ENCODE measurements at regions not wholly inside any gene's neighbourhood (a gene's known extent, or its start where the extent isn't known, plus 50 kb on each side); places are given as distances from the start of the nearest gene placed in this dataset.
"Not testable (repeated sequence)": the region's sequence is repeated elsewhere in the genome, so short reads cannot be mapped to it uniquely, and the experiment has no call there.

DNA sequence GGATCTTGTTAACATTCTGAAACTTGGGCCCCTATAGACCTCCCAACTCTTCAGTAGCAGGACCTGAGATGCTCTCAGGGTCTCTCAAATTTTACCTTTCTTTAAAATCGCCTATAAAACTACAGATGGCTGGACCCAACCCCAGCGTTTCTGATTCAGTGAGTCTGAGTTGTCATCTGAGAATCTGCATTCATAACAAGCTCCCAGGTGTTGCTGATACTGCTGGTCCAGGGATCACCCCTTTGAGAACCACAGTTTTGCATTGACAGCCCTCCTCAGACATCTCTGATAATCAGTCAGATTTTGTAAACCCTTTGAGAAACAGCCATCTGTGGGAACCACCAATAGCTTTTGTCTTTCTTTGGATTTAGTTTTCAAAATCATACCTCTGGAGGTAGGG, 315.8 kb downstream of the CYRIA start:
- Histone ChIP-seq H3K9ac (ENCODE audit: low read length) (no peak overlapping the region), H2AFZ (ENCODE audit: low read depth, low read length, severe bottlenecking) (no peak overlapping the region), H3K27ac (ENCODE audit: low read depth, low read length) (no peak overlapping the region), H4K20me1 (ENCODE audit: low read depth, low read length) (no peaks in the 10 kb centered on the region), H3K79me2 (ENCODE audit: insufficient read depth, low read length) (no peaks in the 10 kb centered on the region), H3K27me3 (ENCODE audit: low read length) (no peaks in the 10 kb centered on the region), H3K4me2 (ENCODE audit: low read depth, low read length, poor library complexity, severe bottlenecking) (no peak overlapping the region), H3F3A (ENCODE audit: insufficient read depth) (no peaks in the 10 kb centered on the region), H3K36me3 (ENCODE audit: low read length) (no peaks in the 10 kb centered on the region), H3K4me3 (ENCODE audit: insufficient read depth, low read length, poor library complexity, severe bottlenecking) (no peak overlapping the region), H3K9me2 (replicated peaks; ENCODE audit: insufficient read depth, low read length) (no peaks in the 10 kb centered on the region), H3K9me3 (ENCODE audit: insufficient read depth, low read length) (peaks cover 7% of the 10 kb centered on the region; the same call in 1 of the 2 replicates)
- TF ChIP-seq EZH2phosphoT487 (conservative IDR thresholded peaks at IDR 0.05; ENCODE audit: low read length) = no peak
- TF ChIP-seq, protein P1, sequence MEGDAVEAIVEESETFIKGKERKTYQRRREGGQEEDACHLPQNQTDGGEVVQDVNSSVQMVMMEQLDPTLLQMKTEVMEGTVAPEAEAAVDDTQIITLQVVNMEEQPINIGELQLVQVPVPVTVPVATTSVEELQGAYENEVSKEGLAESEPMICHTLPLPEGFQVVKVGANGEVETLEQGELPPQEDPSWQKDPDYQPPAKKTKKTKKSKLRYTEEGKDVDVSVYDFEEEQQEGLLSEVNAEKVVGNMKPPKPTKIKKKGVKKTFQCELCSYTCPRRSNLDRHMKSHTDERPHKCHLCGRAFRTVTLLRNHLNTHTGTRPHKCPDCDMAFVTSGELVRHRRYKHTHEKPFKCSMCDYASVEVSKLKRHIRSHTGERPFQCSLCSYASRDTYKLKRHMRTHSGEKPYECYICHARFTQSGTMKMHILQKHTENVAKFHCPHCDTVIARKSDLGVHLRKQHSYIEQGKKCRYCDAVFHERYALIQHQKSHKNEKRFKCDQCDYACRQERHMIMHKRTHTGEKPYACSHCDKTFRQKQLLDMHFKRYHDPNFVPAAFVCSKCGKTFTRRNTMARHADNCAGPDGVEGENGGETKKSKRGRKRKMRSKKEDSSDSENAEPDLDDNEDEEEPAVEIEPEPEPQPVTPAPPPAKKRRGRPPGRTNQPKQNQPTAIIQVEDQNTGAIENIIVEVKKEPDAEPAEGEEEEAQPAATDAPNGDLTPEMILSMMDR (IDR thresholded peaks at IDR 0.05; ENCODE audit: insufficient read depth, low read length, poor library complexity, severe bottlenecking) = no peak

DNA sequence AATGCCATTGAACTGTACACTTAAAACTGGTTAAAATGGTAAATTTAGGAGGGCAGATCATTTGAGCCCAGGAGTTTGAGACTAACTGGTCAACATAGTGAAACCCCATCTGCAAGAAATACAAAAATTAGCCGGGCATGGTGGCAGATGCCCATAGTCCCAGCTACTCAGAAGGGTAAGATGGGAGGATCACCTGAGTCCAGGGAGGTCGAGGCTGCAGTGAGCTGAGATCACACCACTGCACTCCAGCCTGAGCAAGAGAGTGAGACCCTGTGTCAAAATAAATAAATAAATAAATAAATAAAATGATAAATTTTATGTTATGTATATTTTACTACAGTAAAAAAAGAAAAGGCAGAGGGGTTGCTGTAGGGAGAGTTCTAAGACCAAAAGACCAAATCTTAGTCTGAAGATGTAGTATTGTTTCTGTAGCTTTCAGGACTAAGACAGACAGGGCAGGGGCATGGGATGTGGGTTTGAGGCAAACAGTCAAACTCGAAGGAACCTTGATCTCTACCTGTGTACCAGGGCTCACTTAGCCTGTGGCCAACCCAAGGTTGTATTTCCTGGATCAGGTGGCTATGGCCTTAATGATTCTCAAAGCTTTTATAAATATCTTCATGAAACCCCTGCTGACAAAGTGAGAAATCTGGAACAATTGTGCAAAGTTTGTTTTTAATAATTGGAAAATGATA, 316.7 kb downstream of the CYRIA start:
- no peaks in the 10 kb centered on the region for H3F3A ChIP-seq (ENCODE audit: insufficient read depth)
- no peak for TF ChIP-seq EZH2phosphoT487 (conservative IDR thresholded peaks at IDR 0.05; ENCODE audit: low read length)
- TF ChIP-seq, protein P1 (IDR thresholded peaks at IDR 0.05; ENCODE audit: insufficient read depth, low read length, poor library complexity, severe bottlenecking) = no peak

DNA sequence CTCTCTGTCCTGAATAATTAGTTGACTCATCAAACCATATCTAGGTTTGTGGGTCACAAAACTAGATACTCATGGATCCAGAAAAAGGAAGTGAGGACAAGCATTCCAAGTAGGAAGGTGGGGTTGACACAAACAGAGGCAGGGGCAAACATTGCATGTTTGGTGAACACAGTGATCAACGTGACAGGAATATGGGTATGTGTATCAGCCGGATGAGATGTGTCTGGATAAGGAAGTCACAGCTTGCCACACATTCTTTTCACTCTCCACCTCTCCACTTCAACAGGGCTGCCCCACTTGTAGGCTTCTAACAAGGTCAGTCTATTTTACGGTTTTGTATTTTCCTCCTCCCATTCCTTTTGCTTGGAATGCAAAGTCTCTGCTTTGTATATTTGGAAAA, 319.0 kb downstream of the CYRIA start:
- Histone ChIP-seq H3K9me3 (ENCODE audit: insufficient read depth, low read length) (peaks cover 7% of the 10 kb centered on the region; the same call in 1 of the 2 replicates), H3K4me3 (ENCODE audit: insufficient read depth, low read length, poor library complexity, severe bottlenecking) (no peak overlapping the region), H2AFZ (ENCODE audit: low read depth, low read length, severe bottlenecking) (no peak overlapping the region), H3K4me2 (ENCODE audit: low read depth, low read length, poor library complexity, severe bottlenecking) (no peak overlapping the region), H3K27me3 (ENCODE audit: low read length) (no peaks in the 10 kb centered on the region), H3K36me3 (ENCODE audit: low read length) (no peaks in the 10 kb centered on the region), H3K9ac (ENCODE audit: low read length) (no peak overlapping the region), H4K20me1 (ENCODE audit: low read depth, low read length) (no peaks in the 10 kb centered on the region), H3F3A (ENCODE audit: insufficient read depth) (no peaks in the 10 kb centered on the region), H3K27ac (ENCODE audit: low read depth, low read length) (no peak overlapping the region), H3K9me2 (replicated peaks; ENCODE audit: insufficient read depth, low read length) (no peaks in the 10 kb centered on the region), H3K79me2 (ENCODE audit: insufficient read depth, low read length) (no peaks in the 10 kb centered on the region)
- no peak for TF ChIP-seq EZH2phosphoT487 (conservative IDR thresholded peaks at IDR 0.05; ENCODE audit: low read length)
- TF ChIP-seq, protein P1 (IDR thresholded peaks at IDR 0.05; ENCODE audit: insufficient read depth, low read length, poor library complexity, severe bottlenecking) = no peak

More for the DNA sequence above, 316.7 kb downstream of the CYRIA start:
- Histone ChIP-seq H2AFZ (ENCODE audit: low read depth, low read length, severe bottlenecking) (no peak overlapping the region), H3K79me2 (ENCODE audit: insufficient read depth, low read length) (no peaks in the 10 kb centered on the region), H3K27ac (ENCODE audit: low read depth, low read length) (no peak overlapping the region), H4K20me1 (ENCODE audit: low read depth, low read length) (no peaks in the 10 kb centered on the region), H3K9me3 (ENCODE audit: insufficient read depth, low read length) (peaks cover 7% of the 10 kb centered on the region; the same call in 1 of the 2 replicates), H3K9ac (ENCODE audit: low read length) (no peak overlapping the region), H3K4me3 (ENCODE audit: insufficient read depth, low read length, poor library complexity, severe bottlenecking) (no peak overlapping the region), H3K4me2 (ENCODE audit: low read depth, low read length, poor library complexity, severe bottlenecking) (no peak overlapping the region), H3K9me2 (replicated peaks; ENCODE audit: insufficient read depth, low read length) (no peaks in the 10 kb centered on the region), H3K27me3 (ENCODE audit: low read length) (no peaks in the 10 kb centered on the region), H3K36me3 (ENCODE audit: low read length) (no peaks in the 10 kb centered on the region)

DNA sequence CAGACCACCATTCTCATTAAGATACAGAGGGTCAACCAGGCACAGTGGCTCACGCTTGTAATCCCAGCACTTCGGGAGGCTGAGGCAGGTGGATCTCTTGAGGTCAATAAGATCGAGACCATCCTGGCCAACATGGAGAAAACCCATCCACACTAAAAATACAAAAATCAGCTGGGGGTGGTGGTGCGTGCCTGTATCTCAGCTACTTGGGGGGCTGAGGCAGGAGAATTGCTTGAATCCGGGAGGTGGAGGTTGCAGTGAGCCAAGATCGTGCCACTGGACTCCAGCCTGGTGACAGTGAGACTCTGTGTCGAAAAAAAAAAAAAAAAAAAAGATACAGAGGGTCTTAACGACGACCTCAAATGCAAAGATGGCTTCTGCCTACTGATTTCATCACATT, 320.4 kb downstream of the CYRIA start:
- H3K4me3 ChIP-seq (ENCODE audit: insufficient read depth, low read length, poor library complexity, severe bottlenecking); H4K20me1 ChIP-seq (ENCODE audit: low read depth, low read length); H3K27me3 ChIP-seq (ENCODE audit: low read length); H3K9ac ChIP-seq (ENCODE audit: low read length); H3K4me2 ChIP-seq (ENCODE audit: low read depth, low read length, poor library complexity, severe bottlenecking); H3K27ac ChIP-seq (ENCODE audit: low read depth, low read length); H3K36me3 ChIP-seq (ENCODE audit: low read length); H2AFZ ChIP-seq (ENCODE audit: low read depth, low read length, severe bottlenecking); H3K9me2 ChIP-seq (replicated peaks; ENCODE audit: insufficient read depth, low read length); H3K79me2 ChIP-seq (ENCODE audit: insufficient read depth, low read length); H3F3A ChIP-seq (ENCODE audit: insufficient read depth); H3K9me3 ChIP-seq (ENCODE audit: insufficient read depth, low read length): not testable (repeated sequence)
